GM12878 (cell line): ENCODE measurements at regions not wholly inside any gene's neighbourhood (a gene's known extent, or its start where the extent isn't known, plus 50 kb on each side); places are given as distances from the start of the nearest gene placed in this dataset.

Source experiments
- ATAC-seq: fragments of 200-7000 bp; cut with Tn5 transposase; 3 replicates; pipeline ENCODE4 v1.9.1; 2020; ENCODE audit warnings: mild to moderate bottlenecking, moderate library complexity
- BruUV-seq: library from RNA; stranded (reverse); fragments of 400-500 nt; replicated peaks from 2 replicates; lab custom pipeline; 2021; lab: Mats Ljungman, UMichigan
- CTCF ChIA-PET: fragments of 300-600 bp; sonication (Branson Sonifier 250); formaldehyde crosslinking; extraction: SDS; loops from one replicate; lab custom pipeline; 2021; ENCODE audit warnings: inconsistent platforms; lab: Yijun Ruan, JAX
- POLR2A ChIA-PET: fragments of 350-600 bp; formaldehyde crosslinking; extraction: SDS; loops from one replicate; lab custom pipeline; 2021; ENCODE audit warnings: inconsistent platforms; lab: Charles Lee
- RAD21 ChIA-PET: fragments of 300-600 bp; sonication (Branson Sonifier 250); formaldehyde crosslinking; loops from one replicate; lab custom pipeline; 2023; ENCODE audit warnings: antibody characterized with exemption; ENCODE audit not compliant: unreplicated experiment; lab: Charles Lee
- SMC1A ChIA-PET: fragments of 300-600 bp; sonication (Branson Sonifier 250); formaldehyde crosslinking; loops from one replicate; lab custom pipeline; 2023; ENCODE audit not compliant: unreplicated experiment, uncharacterized antibody; lab: Charles Lee
- DNase-seq: peaks from one replicate; pipeline ENCODE4 v3.0.0-alpha.2; 2011; ENCODE audit warnings: low read depth, low spot score
- FAIRE-seq: peaks from 3 replicates; lab custom pipeline; 2011; peaks lifted over from hg19 to GRCh38; lab: Jason Lieb, UNC
- H2AFZ ChIP-seq: 2 replicates; pipeline ENCODE4 v1.6.0; 2011; ENCODE audit warnings: low read depth, low read length, control low read depth; ENCODE audit not compliant: control insufficient read depth
- H3K27ac ChIP-seq: 2 replicates; pipeline ENCODE4 v1.5.1; 2011; ENCODE audit warnings: control low read depth; ENCODE audit not compliant: control insufficient read depth, insufficient read depth
- H3K27me3 ChIP-seq, 2 experiments: replicated peaks in 1 of 2; 2 replicates each; pipeline versions ENCODE4 v1.6.0 to v1.6.1; 2011; ENCODE audit warnings: low read length in 1 of 2; ENCODE audit not compliant: control insufficient read depth in 2 of 2, insufficient read depth in 2 of 2
- H3K36me3 ChIP-seq, 2 experiments: 2 replicates each; pipeline ENCODE4 v1.5.1; 2011; ENCODE audit warnings: low read length in 1 of 2; ENCODE audit not compliant: control insufficient read depth in 2 of 2, insufficient read depth in 2 of 2
- H3K4me1 ChIP-seq: 2 replicates; pipeline ENCODE4 v1.6.1; 2011; ENCODE audit warnings: mild to moderate bottlenecking, low read length, moderate library complexity, mixed read lengths; ENCODE audit not compliant: control insufficient read depth, insufficient read depth
- H3K4me2 ChIP-seq: 2 replicates; pipeline ENCODE4 v1.6.0; 2011; ENCODE audit warnings: control low read depth; ENCODE audit not compliant: control insufficient read depth, insufficient read depth
- H3K4me3 ChIP-seq: fragments of 200-600 bp; sonication (generic); 2 replicates; pipeline ENCODE4 v1.5.1; 2016
- H3K79me2 ChIP-seq: 2 replicates; pipeline ENCODE4 v1.6.0; 2011; ENCODE audit warnings: low read length; ENCODE audit not compliant: control insufficient read depth, insufficient read depth
- H3K9ac ChIP-seq: 2 replicates; pipeline ENCODE4 v1.8.0; 2011; ENCODE audit warnings: low read length, control low read depth, mixed read lengths; ENCODE audit not compliant: control insufficient read depth, insufficient read depth
- H3K9me3 ChIP-seq: replicated peaks from 3 replicates; pipeline ENCODE4 v1.5.1; 2011; ENCODE audit warnings: mild to moderate bottlenecking, low read length; ENCODE audit not compliant: control insufficient read depth, insufficient read depth
- H4K20me1 ChIP-seq: 2 replicates; pipeline ENCODE4 v1.6.0; 2011; ENCODE audit not compliant: control insufficient read depth, insufficient read depth
- CREM ChIP-seq: IDR thresholded peaks from 2 replicates; pipeline ENCODE4 v1.6.1; 2014; ENCODE audit warnings: antibody characterized with exemption, low read depth
- KAT2A ChIP-seq: conservative IDR thresholded peaks from 2 replicates; pipeline ENCODE4 v1.6.1; 2011; ENCODE audit warnings: low read depth, low read length; ENCODE audit not compliant: control insufficient read depth
- MXI1 ChIP-seq: fragments of 150-350 bp; IDR thresholded peaks from 2 replicates; pipeline ENCODE4 v1.6.1; 2011; ENCODE audit warnings: low read depth, mild to moderate bottlenecking, inconsistent platforms, low read length, improper control_type of control experiment
- NFXL1 ChIP-seq: fragments of 450-650 bp; IDR thresholded peaks from 2 replicates; pipeline ENCODE4 v1.6.1; 2017; ENCODE audit warnings: antibody characterized with exemption, mild to moderate bottlenecking, borderline replicate concordance
- RBBP5 ChIP-seq: fragments of 200-600 bp; sonication (generic); conservative IDR thresholded peaks from 2 replicates; pipeline ENCODE4 v1.6.1; 2016
- RCOR1 ChIP-seq: conservative IDR thresholded peaks from 2 replicates; pipeline ENCODE4 v1.6.1; 2012; ENCODE audit warnings: low read depth, low read length, improper control_type of control experiment
- TCF12 ChIP-seq: IDR thresholded peaks from 2 replicates; pipeline ENCODE4 v1.6.1; 2011; ENCODE audit warnings: low read depth, mild to moderate bottlenecking, low read length
- TCF3 ChIP-seq: IDR thresholded peaks from 2 replicates; pipeline ENCODE4 v1.6.1; 2012; ENCODE audit warnings: low read depth, mild to moderate bottlenecking, low read length, borderline replicate concordance; ENCODE audit not compliant: insufficient read depth
- ZNF274 ChIP-seq: IDR thresholded peaks from one replicate; pipeline ENCODE4 v1.8.0; 2011; ENCODE audit not compliant: insufficient read length, insufficient read depth
- WGBS: methylation state at CpG from one replicate; pipeline ENCODE4 v1.1.6; 2016; ENCODE audit warnings: low lambda C conversion rate; ENCODE audit not compliant: insufficient replicate concordance, insufficient coverage; ENCODE audit errors: missing lambda C conversion rate; 5-methylcytosine and 5-hydroxymethylcytosine counted together
- in situ Hi-C: fragments of 300-500 bp; cut with MboI; formaldehyde crosslinking; loops from 9 replicates; pipeline ENCODE4 v1.14.3; 2018; ENCODE audit warnings: mixed read lengths
- intact Hi-C: fragments of 100-400 bp; cut with micrococcal nuclease; formaldehyde crosslinking; loops from one replicate; pipeline ENCODE4 v1.14.2; 2022; ENCODE audit not compliant: unreplicated experiment
- TF ChIP-seq, protein P1 (sequence below): fragments of 450-650 bp; IDR thresholded peaks from 2 replicates; pipeline ENCODE4 v1.6.1; 2016; ENCODE audit warnings: mild to moderate bottlenecking
- TF ChIP-seq, protein P2 (sequence below): IDR thresholded peaks from 2 replicates; pipeline ENCODE4 v1.6.1; 2011; ENCODE audit warnings: mild to moderate bottlenecking, low read depth, low read length, moderate library complexity; ENCODE audit not compliant: insufficient replicate concordance

DNA sequence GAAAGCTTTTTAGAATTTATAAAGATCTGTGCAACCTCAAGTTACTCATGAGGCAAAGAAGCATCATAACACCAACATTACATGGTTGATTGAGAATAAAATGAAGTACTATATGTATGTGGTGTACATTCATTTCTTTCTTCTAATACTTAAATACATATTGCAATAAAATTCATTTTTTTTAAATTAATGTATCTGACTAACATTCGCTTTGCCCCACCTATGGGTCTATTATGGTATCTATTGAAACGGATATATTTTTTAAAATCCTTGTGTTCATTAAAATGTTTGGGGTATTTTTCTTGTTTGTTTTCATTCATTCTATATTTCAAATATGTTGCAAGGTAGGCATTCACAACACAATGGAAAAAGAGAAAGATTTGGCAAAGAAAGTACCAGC, 237.5 kb downstream of the DSEL start (continued):
- no peak for TF ChIP-seq TCF3
- no peak for TF ChIP-seq CREM
- no peak for TF ChIP-seq RBBP5

DNA sequence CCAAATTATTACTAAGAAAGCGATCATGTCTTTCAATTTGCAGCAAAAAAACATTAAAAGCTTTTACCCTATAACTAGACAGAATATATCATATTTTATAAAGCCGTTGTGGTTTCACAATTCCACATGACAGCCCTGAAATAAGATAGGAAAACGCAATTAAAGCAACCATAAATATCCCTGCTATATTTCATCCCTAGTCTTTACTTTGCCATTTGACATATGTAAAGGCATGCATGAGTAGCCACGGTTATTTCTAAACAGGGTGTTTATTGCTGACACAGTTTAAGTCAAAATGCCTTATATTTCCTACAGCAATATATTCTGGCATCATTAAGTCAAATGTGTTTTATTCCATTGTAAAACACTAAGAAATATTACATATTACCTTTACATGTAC, 239.9 kb downstream of the DSEL start:
- intact Hi-C loops: no loop called here

DNA sequence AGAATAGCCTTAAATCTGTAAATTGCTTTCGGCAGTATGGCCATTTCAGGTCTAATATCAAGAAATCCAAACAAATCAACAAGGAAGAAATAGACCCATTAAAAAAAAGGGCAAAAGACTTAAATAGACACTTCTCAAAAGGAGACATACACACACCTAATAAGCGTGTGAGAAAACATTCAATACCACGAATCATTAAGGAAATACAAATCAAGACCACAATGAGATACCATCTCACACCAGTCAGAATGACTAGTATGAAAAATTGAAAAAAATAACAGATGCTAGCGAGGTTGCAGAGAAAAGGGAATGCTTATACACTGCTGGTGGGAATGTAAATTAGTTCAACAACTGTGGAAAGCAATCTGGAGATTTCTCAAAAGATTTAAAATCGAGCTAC, 243.2 kb downstream of the DSEL start:
- no peak for TF ChIP-seq ZNF274
- TF ChIP-seq, protein P1, sequence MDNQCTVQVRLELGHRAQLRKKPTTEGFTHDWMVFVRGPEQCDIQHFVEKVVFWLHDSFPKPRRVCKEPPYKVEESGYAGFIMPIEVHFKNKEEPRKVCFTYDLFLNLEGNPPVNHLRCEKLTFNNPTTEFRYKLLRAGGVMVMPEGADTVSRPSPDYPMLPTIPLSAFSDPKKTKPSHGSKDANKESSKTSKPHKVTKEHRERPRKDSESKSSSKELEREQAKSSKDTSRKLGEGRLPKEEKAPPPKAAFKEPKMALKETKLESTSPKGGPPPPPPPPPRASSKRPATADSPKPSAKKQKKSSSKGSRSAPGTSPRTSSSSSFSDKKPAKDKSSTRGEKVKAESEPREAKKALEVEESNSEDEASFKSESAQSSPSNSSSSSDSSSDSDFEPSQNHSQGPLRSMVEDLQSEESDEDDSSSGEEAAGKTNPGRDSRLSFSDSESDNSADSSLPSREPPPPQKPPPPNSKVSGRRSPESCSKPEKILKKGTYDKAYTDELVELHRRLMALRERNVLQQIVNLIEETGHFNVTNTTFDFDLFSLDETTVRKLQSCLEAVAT: no peak
- no peak for TF ChIP-seq KAT2A
- no peak for TF ChIP-seq MXI1
- no peak for TF ChIP-seq NFXL1
- TF ChIP-seq RCOR1: no peak
- TF ChIP-seq, protein P2, sequence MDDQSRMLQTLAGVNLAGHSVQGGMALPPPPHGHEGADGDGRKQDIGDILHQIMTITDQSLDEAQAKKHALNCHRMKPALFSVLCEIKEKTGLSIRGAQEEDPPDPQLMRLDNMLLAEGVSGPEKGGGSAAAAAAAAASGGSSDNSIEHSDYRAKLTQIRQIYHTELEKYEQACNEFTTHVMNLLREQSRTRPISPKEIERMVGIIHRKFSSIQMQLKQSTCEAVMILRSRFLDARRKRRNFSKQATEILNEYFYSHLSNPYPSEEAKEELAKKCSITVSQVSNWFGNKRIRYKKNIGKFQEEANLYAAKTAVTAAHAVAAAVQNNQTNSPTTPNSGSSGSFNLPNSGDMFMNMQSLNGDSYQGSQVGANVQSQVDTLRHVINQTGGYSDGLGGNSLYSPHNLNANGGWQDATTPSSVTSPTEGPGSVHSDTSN: no peak
- no peak for TF ChIP-seq TCF12
- DNase-seq (no peak), FAIRE-seq (no peak), ATAC-seq (no peak)
- Histone ChIP-seq H3K9ac (no peak overlapping the region), H3K27ac (no peak overlapping the region), H3K4me1 (no peaks in the 10 kb centered on the region), H3K36me3 (no peaks in the 10 kb centered on the region), H3K4me2 (no peak overlapping the region), H4K20me1 (no peaks in the 10 kb centered on the region), H2AFZ (no peak overlapping the region), H3K79me2 (no peaks in the 10 kb centered on the region), H3K4me3 (no peak overlapping the region), H3K9me3 (no peaks in the 10 kb centered on the region), H3K27me3 (no peaks in the 10 kb centered on the region)
- intact Hi-C loops (no loop called here), in situ Hi-C loops (no loop called here)
- CTCF ChIA-PET: no interaction called here
- BruUV-seq: no TSS peak
- POLR2A ChIA-PET: no interaction called here
- RAD21 ChIA-PET: no interaction called here
- 0% methylated on average over 5 of the region's 5 CpGs for whole genome bisulfite sequencing
- SMC1A ChIA-PET: interaction anchor here (0.6 to 1.4 kb wide), 2 partner anchors 12 to 30 kb away, joined by 3 to 4 read pairs; no protein-coding TSS in a partner anchor

More for the DNA sequence above, 239.9 kb downstream of the DSEL start:
- no peak for TF ChIP-seq TCF3
- TF ChIP-seq, all 136 proteins: peak for 0
- POLR2A ChIA-PET: no interaction called here
- FAIRE-seq (no peak), ATAC-seq (no peak), DNase-seq (no peak)
- Histone ChIP-seq H3K4me1 (no peaks in the 10 kb centered on the region), H2AFZ (no peak overlapping the region), H3K4me3 (no peak overlapping the region), H3K4me2 (no peak overlapping the region), H3K36me3 (no peaks in the 10 kb centered on the region), H3K27ac (no peak overlapping the region), H3K9me3 (no peaks in the 10 kb centered on the region), H3K9ac (no peak overlapping the region), H3K27me3 (no peaks in the 10 kb centered on the region), H4K20me1 (no peaks in the 10 kb centered on the region), H3K79me2 (no peaks in the 10 kb centered on the region)
- 4% methylated on average over 4 of the region's 4 CpGs for WGBS
- RAD21 ChIA-PET: no interaction called here
- CTCF ChIA-PET: no interaction called here
- SMC1A ChIA-PET: no interaction called here
- no TSS peak for BruUV-seq
- in situ Hi-C loops: no loop called here
